Adipose tissue (tissue), 3 donors: ENCODE measurements at regions not wholly inside any gene's neighbourhood (a gene's known extent, or its start where the extent isn't known, plus 50 kb on each side); places are given as distances from the start of the nearest gene placed in this dataset.
"Not testable (repeated sequence)": the region's sequence is repeated elsewhere in the genome, so short reads cannot be mapped to it uniquely, and the experiment has no call there.

Experiments used
- H3K27ac ChIP-seq: one replicate; pipeline ENCODE4 v1.5.1; 2013; ENCODE audit warnings: low read depth, low read length
- WGBS, 3 donors: extraction: QIAGEN DNeasy Blood & Tissue Kit; methylation state at CpG; one replicate each; pipeline ENCODE4 v1.1.7; 2013; 5-methylcytosine and 5-hydroxymethylcytosine counted together
- donor health status: healthy with polysubstance abuse.
- donor health status: Bipolar disorder and iron deficiency.
- donor health status: healthy.

DNA sequence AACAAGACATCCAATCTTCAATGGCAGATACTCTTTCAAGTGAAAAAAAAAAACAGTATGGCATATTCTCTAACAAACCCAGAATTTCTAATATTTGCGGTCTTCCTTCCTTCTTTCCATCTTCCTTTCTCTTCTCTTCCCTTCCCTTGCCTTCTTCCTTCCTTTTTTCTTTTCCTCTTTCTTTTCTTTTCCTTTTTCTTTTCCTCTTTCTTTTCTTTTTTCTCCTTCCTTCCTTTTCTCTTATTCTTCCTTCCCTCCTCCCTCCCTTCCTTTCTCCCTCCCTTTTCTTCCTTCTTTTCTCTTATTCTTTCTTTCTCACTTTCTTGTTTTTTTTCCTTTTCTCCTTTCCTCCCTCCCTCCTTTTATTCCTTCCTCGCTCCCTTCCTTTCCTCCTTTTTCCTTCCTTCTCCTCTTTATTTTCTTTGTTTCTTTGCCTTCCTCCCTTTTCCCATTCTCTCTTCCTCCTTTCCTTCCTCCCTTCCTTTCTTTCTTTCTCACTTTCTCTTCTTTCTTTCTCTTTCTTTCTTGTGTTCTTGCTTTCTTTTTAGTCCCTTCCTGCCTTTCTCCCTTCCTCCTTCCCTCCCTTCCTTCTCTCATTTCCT is 209.0 kb downstream of the ZNF92 start:
- WGBS, 3 donors = 93 to 100% (median 100%) methylated on average over 1 to 2 of the region's 2 CpGs

DNA sequence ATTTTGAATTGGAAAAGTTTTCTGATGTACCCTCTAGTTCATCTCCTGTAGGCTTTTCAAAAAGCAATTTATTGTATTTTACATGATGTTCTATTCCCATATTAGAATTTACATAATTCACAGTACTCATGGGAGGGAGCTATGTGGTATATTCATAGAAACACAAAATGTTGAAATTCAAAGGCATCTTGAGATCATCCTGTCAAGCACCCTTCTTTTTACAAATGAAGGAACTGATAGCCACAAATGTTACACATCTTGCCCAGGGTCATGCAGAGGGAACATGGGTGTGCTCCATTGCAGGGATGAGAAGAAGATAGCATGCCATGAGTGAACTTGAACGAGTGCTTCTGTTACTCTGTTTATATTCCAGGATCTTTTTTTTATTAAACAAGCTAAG is 228.8 kb downstream of the ZNF92 start:
- WGBS, 3 donors = 44 to 50% (median 48%) methylated on average over 1 of the region's 1 CpG

More for the DNA sequence above, 209.0 kb downstream of the ZNF92 start:
- H3K27ac ChIP-seq = not testable (repeated sequence)

DNA sequence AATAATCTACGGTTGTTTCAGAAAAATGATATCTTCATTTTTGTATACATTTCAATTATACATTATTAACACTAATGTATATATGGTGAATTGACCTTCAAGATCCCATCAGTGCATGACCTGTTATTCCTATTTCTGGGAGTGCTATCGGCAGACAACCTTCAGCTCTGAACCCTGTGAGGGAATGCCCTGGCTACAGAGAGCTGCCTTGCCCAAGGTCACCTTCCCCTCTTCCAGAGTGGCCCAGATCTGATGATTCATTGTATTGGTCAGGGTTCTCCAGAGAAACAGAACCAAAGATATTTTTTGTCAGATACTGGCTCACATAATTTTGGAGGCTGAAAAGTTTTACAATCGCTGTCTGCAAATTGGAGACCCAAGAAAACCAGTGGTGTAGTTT is 235.5 kb downstream of the ZNF92 start:
- no peak overlapping the region for H3K27ac ChIP-seq
- WGBS, 3 donors = 78 to 91% (median 89%) methylated on average over 3 of the region's 3 CpGs

More for the DNA sequence above, 228.8 kb downstream of the ZNF92 start:
- not testable (repeated sequence) for H3K27ac ChIP-seq

DNA sequence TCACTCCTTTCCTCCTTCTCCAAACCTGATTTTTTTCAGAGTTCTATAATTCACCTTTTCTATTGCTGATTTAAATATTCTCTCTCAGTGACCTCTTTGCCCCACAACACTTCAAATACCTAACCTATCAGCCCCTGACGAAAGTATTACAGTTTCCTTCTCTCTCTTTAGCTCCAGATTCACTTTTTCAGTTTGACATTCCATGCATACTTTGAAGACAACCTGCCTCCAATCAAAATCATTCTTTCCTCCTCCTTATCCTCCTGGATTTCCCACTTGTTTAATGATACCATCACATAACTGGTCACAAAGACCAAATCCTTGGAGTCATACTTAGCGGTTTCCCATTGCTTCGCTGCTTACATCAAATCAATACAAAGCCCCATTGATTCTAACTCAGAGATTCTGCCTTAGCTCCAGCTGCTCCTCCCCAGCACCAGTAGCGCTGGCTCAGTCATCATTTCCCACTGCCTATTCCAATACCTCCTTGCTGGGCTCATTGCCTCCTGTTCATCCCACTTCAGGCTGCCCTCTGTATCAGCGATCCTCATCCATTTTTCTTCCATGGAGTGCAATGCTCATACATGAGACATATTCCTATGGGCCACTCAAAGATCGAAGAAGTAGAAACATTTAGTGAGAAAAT is 240.1 kb downstream of the ZNF92 start:
- not testable (repeated sequence) for H3K27ac ChIP-seq

DNA sequence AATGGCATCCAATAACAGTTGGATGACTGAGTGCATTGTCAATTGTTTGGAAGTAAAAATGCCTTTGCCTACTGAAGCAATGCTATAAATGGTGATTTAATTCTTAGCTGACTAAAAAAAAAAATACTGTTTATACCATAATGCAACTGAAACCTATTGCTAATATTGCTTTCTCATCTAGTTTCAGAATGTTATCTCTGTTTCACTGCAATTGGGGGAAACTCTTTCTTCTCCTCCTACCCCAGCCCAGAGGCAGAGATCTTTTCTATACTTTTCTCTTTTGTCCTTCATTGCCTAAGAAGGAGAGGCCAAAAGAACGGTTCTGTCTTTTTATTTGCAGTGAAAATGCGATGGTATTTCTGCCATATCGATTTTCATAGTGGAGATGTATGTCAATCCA is 242.5 kb downstream of the ZNF92 start:
- WGBS, 3 donors = 74 to 82% (median 76%) methylated on average over 3 of the region's 3 CpGs
- H3K27ac ChIP-seq = not testable (repeated sequence)

More for the DNA sequence above, 240.1 kb downstream of the ZNF92 start:
- 37 to 66% (median 59%) methylated on average over 6 of the region's 6 CpGs for WGBS, 3 donors

DNA sequence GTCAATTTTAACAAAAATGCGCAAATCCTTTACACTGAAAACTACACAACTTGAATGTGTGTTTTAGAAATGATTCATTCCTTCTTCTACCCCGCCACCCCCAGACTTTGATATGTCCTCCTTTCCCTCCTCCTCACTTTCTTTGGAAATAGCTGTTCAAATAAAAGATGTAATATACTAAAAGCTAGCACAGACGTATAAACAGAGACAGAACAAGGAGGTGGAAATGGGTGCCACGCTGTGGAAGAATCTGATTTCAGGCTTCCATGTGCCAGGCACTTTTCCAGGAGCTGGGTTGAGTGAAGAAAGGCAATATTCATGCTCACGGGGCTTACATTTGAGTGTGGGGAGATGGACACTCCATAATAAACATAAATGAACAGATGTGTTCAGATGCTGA is 246.6 kb downstream of the ZNF92 start:
- H3K27ac ChIP-seq = not testable (repeated sequence)
- 67 to 73% (median 70%) methylated on average over 5 of the region's 5 CpGs for WGBS, 3 donors

DNA sequence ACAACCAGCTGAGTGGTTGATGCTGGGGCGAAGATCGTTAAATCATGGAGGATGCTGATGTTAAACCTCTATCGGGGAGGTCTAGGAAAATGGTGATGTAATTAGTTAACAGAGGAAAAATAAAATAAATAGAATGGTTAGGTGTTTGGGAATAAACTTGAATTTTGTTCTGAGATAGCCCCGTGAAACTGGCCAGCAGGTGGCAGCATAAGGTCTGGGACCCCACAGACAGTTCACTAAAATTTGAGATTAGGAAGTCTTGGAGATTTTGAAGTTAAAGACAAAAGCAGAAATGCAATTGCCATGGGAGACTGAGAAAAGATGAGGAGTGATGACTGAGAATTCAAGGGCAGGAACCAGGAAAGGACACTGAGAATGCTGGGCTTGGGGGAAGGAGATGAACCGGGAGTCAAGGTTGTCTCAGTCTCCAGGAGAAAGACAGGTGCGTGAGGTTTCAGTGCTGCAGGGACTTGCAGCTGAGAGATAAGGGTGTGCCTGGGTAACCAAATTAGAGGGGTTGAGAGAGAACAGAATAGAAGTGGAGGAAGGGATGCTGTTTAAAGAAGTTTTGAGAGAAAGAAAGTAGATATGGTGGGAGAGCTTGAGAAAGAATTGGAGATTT is 248.0 kb downstream of the ZNF92 start:
- 13 to 26% (median 14%) methylated on average over 5 to 6 of the region's 6 CpGs for WGBS, 3 donors
- not testable (repeated sequence) for H3K27ac ChIP-seq

DNA sequence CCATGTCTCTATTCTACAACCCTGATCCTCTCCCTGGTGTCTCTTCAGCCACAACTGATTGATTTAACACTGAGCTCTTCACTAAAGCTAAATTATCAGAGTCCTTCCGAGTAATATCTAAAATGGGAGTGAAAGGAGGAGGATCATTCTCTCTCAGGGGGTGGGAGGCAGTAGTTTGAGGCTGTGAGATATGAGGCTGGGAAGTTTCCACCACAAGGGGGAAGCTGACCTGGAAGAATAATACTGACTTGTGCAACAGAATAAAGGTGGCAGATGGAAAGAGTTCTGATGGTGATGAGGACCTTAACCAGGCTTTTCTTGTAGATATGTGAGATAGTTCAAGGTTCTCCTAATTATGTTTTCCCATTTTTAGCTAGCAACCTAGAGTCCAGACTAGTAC is 241.6 kb upstream of the VKORC1L1 start:
- not testable (repeated sequence) for H3K27ac ChIP-seq
- WGBS, 3 donors = no CpG with 5 or more reads among the region's 1 CpG

DNA sequence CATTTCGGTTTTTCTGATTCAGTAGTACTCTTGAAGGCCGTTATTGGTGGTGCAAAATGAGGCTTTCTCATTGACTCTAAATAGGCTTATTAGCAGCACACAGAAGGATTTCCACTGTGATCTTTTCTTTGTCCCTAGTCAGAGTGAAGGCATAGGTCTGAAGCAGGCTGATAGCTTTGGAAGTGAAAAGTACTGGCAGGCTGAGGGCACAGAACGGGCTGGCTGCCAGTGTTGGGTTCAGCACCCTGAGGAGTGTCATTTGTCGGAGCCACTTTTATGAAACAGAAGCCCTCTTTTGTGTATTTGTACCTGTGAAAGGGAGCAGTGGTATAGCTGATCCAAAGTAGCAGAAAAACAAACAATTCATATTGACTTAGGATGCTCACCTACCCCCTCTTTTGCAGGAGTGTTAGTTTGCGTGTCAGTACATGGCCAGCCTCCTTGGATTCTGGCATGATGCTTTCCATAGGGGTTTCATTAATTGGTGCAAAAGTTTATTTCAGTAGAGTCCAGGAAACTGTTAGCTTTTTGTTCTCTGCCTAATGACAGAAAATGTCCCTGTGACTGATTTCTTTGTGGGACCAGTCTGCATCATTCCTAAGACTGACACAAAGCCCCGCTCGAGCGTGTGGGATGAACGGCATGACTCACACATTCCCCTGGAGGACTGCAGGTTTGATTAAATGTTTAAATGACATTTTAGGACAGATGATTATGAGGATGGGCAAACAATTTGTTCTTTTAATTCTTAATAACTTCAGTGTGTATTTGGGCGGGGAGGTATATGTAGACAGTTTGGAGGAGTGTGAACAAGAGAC is 239.1 kb upstream of the VKORC1L1 start:
- no CpG with 5 or more reads among the region's 10 CpGs for WGBS, 3 donors

DNA sequence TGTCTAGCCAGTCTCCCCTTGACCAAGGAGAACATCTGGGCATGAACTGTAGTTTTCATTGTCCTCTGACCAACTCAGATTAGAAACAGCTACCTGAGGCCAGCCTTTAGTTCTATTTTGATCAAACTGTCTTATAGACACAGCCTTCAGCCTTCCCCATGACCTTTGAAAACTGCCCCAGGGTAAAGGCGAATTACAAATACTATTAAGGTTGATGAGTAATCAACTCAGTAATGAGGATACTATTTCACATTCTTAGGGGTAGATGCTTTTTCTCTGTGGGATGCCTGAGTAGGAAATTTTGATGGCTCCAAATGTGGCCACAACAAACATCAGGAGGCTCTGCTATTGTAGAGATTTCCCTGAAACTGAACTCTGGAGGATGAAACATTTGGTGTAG is 234.0 kb upstream of the VKORC1L1 start:
- no CpG with 5 or more reads among the region's 1 CpG for WGBS, 3 donors
- not testable (repeated sequence) for H3K27ac ChIP-seq

More for the DNA sequence above, 239.1 kb upstream of the VKORC1L1 start:
- not testable (repeated sequence) for H3K27ac ChIP-seq

DNA sequence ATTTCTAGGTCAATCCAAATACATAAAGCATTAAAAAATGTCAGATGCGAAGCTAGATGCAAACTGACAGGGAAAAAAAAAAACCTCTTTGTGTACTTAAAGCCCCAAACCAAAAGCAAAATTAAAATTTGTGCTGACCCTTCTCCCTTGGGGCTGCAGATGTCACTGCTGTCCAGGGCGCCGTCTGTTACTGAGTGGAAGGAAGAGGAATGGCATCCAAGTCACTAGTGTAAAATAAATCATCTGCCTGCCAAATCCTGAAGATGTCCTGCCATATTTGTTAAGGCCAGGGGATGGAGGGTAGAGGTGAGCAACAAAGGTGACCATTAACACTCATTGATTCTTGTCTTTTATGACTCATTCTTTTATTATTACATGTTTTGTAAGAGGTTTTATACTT is 233.2 kb upstream of the VKORC1L1 start:
- WGBS, 3 donors = no CpG with 5 or more reads among the region's 3 CpGs
- not testable (repeated sequence) for H3K27ac ChIP-seq

DNA sequence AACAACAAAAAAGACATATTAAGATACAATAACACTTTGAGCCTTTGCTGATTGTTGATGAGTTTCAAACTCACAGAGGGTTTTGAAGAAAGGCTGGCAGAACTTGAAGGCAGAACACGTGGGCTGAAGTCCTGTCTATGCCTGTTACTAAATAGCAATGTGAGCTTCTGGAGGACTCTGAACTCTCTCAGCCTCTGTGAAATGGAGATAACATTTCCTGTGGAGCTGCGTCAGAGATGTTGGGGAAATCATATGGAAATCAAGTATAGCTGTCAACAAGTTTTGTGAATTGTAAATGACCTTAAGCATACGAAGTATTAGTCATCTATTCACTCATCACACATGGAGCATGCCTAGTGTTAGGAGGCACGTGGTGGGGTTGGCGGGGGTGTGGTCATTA is 229.4 kb upstream of the VKORC1L1 start:
- WGBS, 3 donors = no CpG with 5 or more reads among the region's 5 CpGs

DNA sequence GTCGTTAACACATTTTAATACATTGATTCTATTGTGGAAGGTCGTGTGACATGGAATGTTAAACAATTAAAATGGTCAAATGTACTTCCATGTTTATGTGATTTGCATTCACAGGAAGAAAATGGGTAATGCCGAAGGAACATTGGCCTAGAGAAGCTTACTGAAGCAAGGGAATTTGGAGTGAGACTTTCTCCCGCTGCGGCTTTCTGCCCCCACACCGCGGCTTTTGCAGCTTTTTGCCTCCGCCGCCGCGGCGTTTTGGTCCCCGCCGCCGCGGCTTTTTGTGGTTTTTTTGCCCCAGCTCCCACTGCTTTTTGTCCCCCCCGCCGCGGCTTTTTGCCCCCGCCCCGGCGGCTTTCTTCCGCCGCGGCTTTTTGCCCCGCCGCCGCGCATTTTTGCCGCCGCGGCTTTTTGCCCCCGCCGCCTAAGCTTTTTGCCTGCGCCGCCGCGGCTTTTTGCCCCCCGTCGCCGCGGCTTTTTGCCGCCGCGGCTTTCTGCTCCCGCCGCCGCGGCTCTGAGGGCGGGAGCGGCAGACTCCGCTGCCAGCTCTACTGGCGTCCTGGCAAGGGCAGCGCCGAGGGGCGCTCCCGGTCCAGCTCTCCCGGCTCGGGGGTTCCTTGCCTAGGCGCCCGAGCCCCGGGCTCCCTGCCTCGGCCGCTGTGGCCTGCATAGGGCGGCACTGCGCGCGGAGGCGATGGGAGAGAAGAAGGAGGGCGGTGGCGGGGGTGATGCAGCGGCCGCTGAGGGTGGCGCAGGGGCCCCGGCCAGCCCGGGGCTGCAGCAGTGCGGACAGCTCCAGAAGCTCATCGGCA is 225.5 kb upstream of the VKORC1L1 start:
- WGBS, 3 donors = no CpG with 5 or more reads among the region's 78 CpGs
- not testable (repeated sequence) for H3K27ac ChIP-seq

More for the DNA sequence above, 229.4 kb upstream of the VKORC1L1 start:
- not testable (repeated sequence) for H3K27ac ChIP-seq

DNA sequence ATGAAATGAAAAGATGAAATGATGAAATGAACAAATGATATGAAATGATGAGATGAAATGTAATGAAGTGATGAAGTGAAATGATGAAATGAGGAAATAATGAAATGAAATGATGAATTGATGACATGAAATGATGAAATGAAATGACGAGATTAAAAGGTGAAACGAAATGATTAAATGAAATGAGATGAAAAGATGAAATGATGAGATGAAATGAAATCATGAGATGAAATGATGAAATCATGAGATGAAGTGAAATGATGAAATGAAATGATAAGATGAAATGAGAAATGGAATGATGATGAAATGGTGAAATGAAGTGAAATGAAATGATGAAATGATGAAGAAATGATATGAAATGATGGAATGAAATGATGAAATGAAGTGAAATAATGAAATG is 221.7 kb upstream of the VKORC1L1 start:
- not testable (repeated sequence) for H3K27ac ChIP-seq
- WGBS, 3 donors = 86 to 95% methylated on average over 2 of the region's 2 CpGs; no CpG with 5 or more reads in 1 of the 3 donors

DNA sequence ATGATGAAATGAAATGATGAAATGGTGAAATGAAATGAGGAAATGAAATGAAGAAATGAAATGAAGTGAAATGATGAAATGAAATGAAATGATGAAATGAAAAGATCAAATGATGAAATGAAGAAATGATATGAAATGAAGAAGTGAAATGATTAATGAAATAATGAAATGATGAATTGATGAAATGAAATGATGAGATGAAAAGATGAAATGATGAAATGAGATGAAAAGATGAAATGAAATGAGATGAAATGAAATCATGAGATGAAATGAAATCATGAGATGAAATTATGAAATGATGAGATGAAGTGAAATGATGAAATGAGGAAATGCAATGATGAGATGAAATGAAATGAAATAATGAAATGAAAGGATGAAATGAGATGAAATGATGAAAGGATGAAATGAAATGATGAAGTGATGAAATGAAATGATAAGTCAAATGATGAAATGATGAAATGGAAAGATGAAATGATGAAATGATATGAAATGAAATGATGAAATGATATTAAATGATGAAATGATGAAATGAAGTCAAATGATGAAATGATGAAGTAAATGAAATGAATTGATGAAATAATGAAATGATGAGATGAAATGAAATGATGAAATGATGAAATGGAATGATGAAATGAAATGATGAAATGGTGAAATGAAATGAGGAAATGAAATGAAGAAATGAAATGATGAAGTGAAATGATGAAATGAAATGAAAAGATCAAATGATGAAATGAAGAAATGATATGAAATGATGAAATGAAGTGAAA is 220.9 kb upstream of the VKORC1L1 start:
- H3K27ac ChIP-seq = not testable (repeated sequence)

DNA sequence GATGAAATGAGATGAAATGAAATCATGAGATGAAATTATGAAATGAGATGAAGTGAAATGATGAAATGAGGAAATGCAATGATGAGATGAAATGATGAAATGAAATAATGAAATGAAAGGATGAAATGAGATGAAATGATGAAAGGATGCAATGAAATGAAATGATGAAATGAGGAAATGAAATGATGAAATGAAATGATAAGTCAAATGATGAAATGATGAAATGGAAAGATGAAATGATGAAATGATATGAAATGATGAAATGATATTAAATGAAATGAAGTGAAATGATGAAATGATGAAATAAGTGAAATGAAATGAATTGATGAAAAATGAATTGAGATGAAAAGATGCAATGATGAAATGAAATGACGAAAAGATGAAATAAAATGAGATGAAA is 220.2 kb upstream of the VKORC1L1 start:
- not testable (repeated sequence) for H3K27ac ChIP-seq
- WGBS, 3 donors = no CpG with 5 or more reads among the region's 1 CpG

DNA sequence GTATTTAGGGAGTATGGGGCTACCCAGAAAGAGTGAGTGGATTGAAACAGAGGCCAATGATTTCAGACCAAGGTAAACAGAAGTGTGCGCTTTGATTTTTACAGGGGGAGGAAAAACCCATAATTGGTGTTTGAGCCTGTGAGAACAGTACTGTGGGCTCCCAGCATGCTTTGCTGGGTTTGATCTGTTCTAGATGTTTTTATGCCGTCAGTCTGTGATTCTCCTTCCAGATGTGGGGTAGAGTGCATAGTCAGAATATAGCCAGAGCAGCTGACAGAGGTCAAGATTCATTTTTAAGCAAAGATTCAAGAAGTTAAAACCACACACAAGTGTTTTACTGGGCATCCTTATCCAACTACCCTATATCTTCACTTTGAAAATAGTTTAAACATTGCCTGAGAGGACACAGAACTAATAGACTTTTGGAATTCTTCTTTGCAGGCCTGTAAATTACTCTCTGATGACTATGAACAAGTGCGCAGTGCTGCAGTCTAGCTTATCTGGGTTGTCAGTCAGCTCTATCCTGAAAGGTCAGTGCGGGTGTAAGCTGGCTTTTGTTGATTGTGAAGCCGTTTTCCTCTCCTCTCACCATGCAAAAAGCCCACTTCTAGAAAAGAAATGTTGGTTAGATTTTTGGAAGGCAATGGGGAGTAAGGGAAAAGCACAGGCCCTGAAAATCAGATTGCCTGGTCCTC is 216.2 kb upstream of the VKORC1L1 start:
- no CpG with 5 or more reads among the region's 5 CpGs for WGBS, 3 donors
- not testable (repeated sequence) for H3K27ac ChIP-seq
